ENCODE measurements at regions not wholly inside any gene's neighbourhood (a gene's known extent, or its start where the extent isn't known, plus 50 kb on each side); places are given as distances from the start of the nearest gene placed in this dataset.

DNA sequence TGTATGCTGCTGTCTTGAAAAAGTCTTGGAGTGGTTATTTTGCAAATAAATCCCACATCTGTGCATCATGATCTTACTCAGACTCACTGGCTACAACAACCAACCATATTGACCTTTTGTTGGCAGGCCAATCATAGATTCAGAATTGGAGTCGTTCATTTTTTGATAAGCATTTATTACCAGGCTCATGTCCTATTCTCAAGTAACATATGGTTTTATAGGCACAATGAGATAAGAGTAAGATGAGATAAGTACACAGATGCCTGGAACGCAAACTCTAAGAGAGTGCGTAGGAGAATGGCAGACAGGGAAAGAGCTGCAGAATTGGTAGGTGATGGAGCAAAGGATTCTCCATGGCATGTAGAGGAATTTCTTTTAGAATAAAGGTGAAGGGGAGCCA, 71.6 kb upstream of the SLC5A12 start:
- TF ChIP-seq EZH2 (IDR thresholded peaks at IDR 0.05; ENCODE audit: low read length): no peak
- TF ChIP-seq, protein P1, sequence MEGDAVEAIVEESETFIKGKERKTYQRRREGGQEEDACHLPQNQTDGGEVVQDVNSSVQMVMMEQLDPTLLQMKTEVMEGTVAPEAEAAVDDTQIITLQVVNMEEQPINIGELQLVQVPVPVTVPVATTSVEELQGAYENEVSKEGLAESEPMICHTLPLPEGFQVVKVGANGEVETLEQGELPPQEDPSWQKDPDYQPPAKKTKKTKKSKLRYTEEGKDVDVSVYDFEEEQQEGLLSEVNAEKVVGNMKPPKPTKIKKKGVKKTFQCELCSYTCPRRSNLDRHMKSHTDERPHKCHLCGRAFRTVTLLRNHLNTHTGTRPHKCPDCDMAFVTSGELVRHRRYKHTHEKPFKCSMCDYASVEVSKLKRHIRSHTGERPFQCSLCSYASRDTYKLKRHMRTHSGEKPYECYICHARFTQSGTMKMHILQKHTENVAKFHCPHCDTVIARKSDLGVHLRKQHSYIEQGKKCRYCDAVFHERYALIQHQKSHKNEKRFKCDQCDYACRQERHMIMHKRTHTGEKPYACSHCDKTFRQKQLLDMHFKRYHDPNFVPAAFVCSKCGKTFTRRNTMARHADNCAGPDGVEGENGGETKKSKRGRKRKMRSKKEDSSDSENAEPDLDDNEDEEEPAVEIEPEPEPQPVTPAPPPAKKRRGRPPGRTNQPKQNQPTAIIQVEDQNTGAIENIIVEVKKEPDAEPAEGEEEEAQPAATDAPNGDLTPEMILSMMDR (optimal IDR thresholded peaks at IDR 0.05 in 1 of 3, IDR thresholded peaks at IDR 0.05 in 1 of 3, conservative IDR thresholded peaks at IDR 0.05 in 1 of 3; ENCODE audit: extremely low read depth in 1 of 3, insufficient read depth in 2 of 3, low read length in 3 of 3): no peak
- Histone ChIP-seq H3K27me3 (ENCODE audit: control insufficient read depth, extremely low read depth, insufficient read depth, low read length) (no peaks in the 10 kb centered on the region), H3K36me3 (ENCODE audit: control insufficient read depth in 2 of 2, extremely low read depth in 1 of 2, insufficient read depth in 2 of 2, low read length in 2 of 2) (no peaks in the 10 kb centered on the region), H3K9me1 (ENCODE audit: control insufficient read depth, extremely low read depth, insufficient read depth, low read length) (no peaks in the 10 kb centered on the region), H3K4me2 (ENCODE audit: control insufficient read depth, extremely low read depth, insufficient read depth, low read depth, low read length) (no peak overlapping the region), H3K4me3 (ENCODE audit: control insufficient read depth in 2 of 3, extremely low read depth in 1 of 3, insufficient read depth in 2 of 3, low read depth in 1 of 3, low read length in 3 of 3) (no peak overlapping the region), H2AFZ (ENCODE audit: control insufficient read depth, low read length) (no peak overlapping the region), H4K20me1 (ENCODE audit: control insufficient read depth, extremely low read depth, insufficient read depth, low read length) (no peaks in the 10 kb centered on the region), H3K27ac (ENCODE audit: control insufficient read depth, insufficient read depth, low read length) (no peak overlapping the region), H3K4me1 (ENCODE audit: control insufficient read depth, extremely low read depth, insufficient read depth, low read length) (no peaks in the 10 kb centered on the region), H3K9ac (ENCODE audit: control insufficient read depth, extremely low read depth, insufficient read depth, low read length) (no peak overlapping the region), H3K9me3 (ENCODE audit: control insufficient read depth, low read depth, low read length) (no peaks in the 10 kb centered on the region), H3K79me2 (ENCODE audit: control insufficient read depth, insufficient read depth, low read length) (no peaks in the 10 kb centered on the region)
- no peak for DNase-seq (ENCODE audit: low read depth, low spot score)
- FAIRE-seq: no peak
- dilution Hi-C loops (cut with MboI; ENCODE audit: extremely low pct_ligation_motif_present, low sequenced_read_pairs): no loop called here

DNA sequence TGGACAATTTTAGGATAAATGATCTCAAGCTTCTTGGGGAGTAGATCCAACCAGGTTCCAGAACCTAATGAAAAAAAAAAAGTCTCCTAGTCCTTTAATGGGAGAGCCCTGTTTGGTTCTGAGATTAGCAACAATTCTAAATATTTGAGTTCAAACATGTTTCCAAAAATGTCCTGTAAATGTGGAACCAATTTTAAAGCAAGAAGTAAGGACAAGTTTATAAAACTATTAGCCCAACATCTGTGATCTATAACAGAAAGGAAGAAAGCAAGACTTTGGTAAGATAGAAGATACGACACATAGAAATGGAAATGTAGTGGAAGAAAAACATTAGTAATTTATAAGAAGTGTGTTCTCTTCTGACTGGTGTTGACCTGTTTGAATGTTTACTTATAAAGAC, 79.7 kb upstream of the SLC5A12 start:
- Histone ChIP-seq H2AFZ (ENCODE audit: control insufficient read depth, low read length) (no peak overlapping the region), H3K9ac (ENCODE audit: control insufficient read depth, extremely low read depth, insufficient read depth, low read length) (no peak overlapping the region), H3K27me3 (ENCODE audit: control insufficient read depth, extremely low read depth, insufficient read depth, low read length) (no peaks in the 10 kb centered on the region), H3K9me1 (ENCODE audit: control insufficient read depth, extremely low read depth, insufficient read depth, low read length) (no peaks in the 10 kb centered on the region), H4K20me1 (ENCODE audit: control insufficient read depth, extremely low read depth, insufficient read depth, low read length) (no peaks in the 10 kb centered on the region), H3K36me3 (ENCODE audit: control insufficient read depth in 2 of 2, extremely low read depth in 1 of 2, insufficient read depth in 2 of 2, low read length in 2 of 2) (no peaks in the 10 kb centered on the region), H3K9me3 (ENCODE audit: control insufficient read depth, low read depth, low read length) (no peaks in the 10 kb centered on the region), H3K4me2 (ENCODE audit: control insufficient read depth, extremely low read depth, insufficient read depth, low read depth, low read length) (no peak overlapping the region), H3K79me2 (ENCODE audit: control insufficient read depth, insufficient read depth, low read length) (no peaks in the 10 kb centered on the region), H3K4me3 (ENCODE audit: control insufficient read depth in 2 of 3, extremely low read depth in 1 of 3, insufficient read depth in 2 of 3, low read depth in 1 of 3, low read length in 3 of 3) (no peak overlapping the region), H3K4me1 (ENCODE audit: control insufficient read depth, extremely low read depth, insufficient read depth, low read length) (no peaks in the 10 kb centered on the region), H3K27ac (ENCODE audit: control insufficient read depth, insufficient read depth, low read length) (no peak overlapping the region)
- dilution Hi-C loops (cut with MboI; ENCODE audit: extremely low pct_ligation_motif_present, low sequenced_read_pairs): no loop called here
- TF ChIP-seq, protein P1 (optimal IDR thresholded peaks at IDR 0.05 in 1 of 3, IDR thresholded peaks at IDR 0.05 in 1 of 3, conservative IDR thresholded peaks at IDR 0.05 in 1 of 3; ENCODE audit: extremely low read depth in 1 of 3, insufficient read depth in 2 of 3, low read length in 3 of 3): no peak
- no peak for TF ChIP-seq EZH2 (IDR thresholded peaks at IDR 0.05; ENCODE audit: low read length)
- FAIRE-seq (no peak), DNase-seq (ENCODE audit: low read depth, low spot score) (no peak)
